Posterior cingulate gyrus (tissue), 11 donors: ENCODE measurements at regions not wholly inside any gene's neighbourhood (a gene's known extent, or its start where the extent isn't known, plus 50 kb on each side); places are given as distances from the start of the nearest gene placed in this dataset.

Source experiments
- DNase-seq, 10 donors: peaks; one replicate each; pipeline versions ENCODE4 v3.0.0 to v3.0.0-alpha.2; 2020 to 2021; ENCODE audit warnings: mixed read lengths in 3 of 10
- intact Hi-C: fragments of 100-400 bp; cut with DNase I; formaldehyde crosslinking; loops from one replicate; pipeline ENCODE4 v1.15.1; 2023

GRCh38 chr12:93041416-93041815 lies 112.3 kb upstream of the EEA1 start:
- DNase-seq = no peak
- intact Hi-C loops = no loop called here

DNA sequence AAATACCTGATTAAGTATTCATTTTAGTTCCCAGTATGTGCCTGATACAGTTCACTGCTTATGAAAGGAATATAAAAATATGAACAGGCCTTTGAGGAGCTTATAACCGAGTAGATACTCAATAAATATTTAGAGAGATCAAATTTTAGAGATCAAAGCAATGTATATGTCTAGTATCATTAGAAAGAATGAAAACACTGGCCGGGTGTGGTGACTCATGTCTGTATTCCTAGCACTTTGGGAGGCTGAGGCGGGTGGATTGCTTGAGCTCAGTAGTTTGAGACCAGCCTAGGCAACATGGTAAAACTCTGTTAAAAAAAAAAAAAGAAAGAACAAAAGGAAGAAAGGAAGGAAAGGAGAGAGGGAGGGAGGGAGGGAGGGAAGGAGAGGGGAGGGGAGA lies 113.2 kb upstream of the EEA1 start:
- DNase-seq = no peak
- intact Hi-C loops = no loop called here

GRCh38 chr12:93042684-93043083 lies 113.6 kb upstream of the EEA1 start:
- DNase-seq = no peak
- intact Hi-C loops = no loop called here

DNA sequence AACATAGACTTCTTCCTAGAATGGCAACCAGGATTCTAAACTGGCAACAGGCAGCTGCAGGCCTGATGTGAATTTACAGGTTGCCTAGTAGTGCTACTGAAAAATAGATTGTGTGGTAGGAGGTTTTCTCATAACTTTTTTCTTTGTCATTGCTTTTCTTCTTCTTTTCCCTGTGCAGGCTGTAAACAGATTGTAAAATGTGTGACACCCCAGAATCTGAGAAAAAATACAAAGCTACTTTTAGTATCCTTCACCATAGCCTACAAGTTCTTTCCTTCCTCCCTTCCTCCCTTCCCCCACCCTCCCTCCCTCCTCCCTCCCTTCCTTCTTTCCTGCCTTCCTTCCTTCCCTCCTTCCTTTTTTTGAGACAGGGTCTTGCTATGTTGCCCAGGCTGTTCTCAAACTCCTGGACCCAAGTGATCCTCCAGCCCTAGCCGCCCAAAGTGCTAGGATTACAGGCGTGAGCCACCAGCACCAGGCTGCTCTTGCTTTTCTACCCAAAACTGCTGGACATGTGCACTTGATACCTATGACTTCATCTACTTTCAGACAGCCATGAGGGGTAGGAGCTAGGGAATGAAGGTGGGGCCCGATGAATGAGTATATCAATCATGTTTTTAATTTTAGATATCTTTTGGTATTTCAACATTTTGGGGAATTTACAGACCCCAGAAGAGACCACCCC lies 114.2 kb upstream of the EEA1 start:
- DNase-seq = no peak
- intact Hi-C loops = no loop called here

DNA sequence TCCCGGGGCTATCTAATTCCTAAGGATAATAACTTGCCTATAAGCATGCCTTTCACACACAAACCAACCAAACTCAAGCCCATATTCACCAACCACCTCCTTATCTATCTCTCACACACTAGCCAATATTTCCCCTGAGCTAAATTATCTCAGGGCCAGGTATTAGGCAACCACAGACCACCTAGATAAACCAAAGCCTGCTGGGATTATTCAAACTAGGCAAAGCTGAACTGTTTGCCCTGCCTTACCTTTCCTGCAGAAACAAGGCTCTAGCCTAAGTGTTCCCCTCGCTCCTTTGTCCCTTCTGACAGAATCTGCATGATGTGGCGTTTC lies 114.7 kb upstream of the EEA1 start:
- intact Hi-C loops = no loop called here
- no peak for DNase-seq

GRCh38 chr12:93047118-93047517 lies 118.0 kb upstream of the EEA1 start:
- intact Hi-C loops = no loop called here
- no peak for DNase-seq

DNA sequence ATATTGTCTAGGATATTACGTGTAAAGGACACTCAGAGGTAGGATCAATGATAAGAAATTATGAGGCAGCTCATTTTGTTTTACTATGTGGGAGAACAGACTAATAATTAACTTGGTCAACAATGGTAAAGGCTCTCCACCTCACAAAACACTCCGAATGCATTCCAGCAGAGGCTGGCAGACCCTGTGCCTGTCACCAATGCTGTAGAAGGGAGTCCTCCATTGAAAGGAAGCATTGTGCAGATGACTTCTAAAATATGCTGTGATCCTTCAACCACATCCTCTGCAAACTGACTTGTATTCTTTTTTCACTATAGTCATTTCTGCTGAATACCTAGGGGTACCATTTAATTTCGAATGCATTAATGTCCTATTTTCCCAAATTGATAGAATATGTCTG lies 119.6 kb upstream of the EEA1 start:
- no peak for DNase-seq
- intact Hi-C loops = no loop called here

DNA sequence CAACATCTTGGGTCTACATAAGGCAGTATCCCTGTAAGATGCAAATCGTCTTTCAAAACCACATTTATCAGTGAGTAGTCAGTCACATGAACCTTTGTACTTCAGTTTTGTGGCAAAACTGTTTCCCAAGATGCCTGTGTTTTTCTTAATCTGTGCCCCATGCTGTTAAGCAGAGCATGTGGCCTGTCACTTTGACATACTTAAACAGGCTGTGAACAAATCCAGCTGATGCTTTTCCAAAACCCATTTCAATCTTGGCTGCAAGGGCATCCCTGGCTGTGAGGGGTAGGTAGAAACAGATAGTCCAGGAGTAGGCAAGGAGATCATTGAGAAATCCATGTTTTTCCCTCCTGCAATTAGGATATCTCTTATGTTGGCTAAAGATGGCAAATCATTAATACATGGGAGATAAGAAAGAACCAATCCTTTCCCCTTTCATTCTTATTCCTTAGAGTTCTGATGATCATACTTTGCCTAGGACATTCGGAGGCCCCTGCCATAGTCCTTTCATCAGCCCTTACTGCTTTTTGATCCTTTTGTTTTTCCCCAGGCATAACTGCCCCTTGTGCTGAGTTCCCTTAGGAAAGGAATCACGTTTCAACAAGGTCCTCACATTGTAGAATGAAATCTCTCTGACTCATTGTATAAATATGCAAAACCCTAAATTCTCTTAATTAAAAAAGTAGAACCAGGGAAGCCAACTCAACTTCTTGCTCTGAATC lies 121.1 kb upstream of the EEA1 start:
- intact Hi-C loops = no loop called here
- DNase-seq = no peak

- DNase-seq = no peak
- intact Hi-C loops = no loop called here
These were observed 121.6 kb upstream of the EEA1 start for GRCh38 chr12:93050748-93051081.

GRCh38 chr12:93054021-93054420 lies 124.9 kb upstream of the EEA1 start:
- intact Hi-C loops = no loop called here

DNA sequence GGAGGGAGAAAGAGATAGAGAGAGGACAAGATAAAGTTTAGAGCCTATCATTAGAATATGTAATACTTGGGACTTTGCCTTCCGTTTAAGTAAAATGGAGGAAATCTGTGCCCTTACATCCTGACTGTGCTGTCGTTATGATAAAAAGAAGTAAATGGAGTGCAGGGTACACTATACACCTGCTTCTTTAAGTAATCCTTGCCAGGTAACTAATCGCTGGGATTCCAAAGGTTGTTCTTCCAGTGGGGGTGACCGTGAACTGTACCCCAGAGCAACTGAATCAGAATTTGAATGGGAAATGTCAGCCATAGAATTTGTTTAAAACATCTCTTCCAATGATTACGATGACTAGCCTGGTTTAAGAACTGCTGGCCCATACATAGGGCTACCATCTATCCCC lies 126.1 kb upstream of the EEA1 start:
- intact Hi-C loops = no loop called here
- DNase-seq = no peak

More at GRCh38 chr12:93054021-93054420, 124.9 kb upstream of the EEA1 start:
- DNase-seq = no peak

DNA sequence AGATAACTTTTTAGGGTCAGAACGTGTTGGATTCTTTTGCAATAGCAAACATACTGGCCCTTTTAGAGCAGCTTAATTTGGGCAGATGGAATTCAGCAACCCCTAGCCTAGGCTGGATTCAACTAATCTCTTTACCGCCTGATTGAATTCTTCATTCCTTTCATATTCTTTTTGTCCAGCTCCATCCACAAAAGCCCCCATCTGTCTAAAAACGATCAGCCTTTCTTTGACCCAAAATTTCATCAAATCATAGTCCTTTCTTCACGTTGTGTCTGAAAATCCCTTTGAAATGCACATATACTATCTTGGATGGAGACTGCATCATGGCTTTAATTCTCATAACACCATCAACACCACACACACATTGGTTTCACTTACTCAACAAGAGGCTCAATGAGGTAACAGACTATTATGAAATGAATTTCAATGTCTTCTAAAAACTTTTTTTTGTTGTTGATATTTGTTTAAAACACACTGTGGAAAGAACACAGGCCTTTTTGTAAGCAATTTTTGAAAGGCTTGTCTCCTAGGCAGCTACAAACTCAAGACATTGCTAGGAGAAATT lies 128.0 kb upstream of the EEA1 start:
- intact Hi-C loops = no loop called here
- DNase-seq = no peak

DNA sequence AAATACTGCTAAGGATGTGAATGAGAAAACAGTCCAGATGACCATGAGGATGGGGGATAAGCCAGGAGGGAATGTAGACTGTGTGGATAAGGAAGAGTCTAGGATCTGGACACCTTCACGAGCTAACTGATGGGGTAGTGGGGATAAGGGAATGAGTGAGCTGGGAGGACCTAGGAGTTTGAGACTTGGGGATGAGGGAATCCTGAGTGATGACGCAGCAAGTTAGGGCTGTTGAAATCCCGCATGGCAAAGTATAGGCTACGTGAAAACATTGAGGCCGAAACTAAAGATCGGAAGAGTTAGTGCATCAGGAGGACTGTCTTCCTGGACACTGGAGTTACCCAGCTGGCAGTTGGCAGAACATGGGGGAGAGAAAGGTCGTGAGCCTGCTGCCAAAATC lies 129.2 kb upstream of the EEA1 start:
- intact Hi-C loops = no loop called here
- DNase-seq = no peak

GRCh38 chr12:93059288-93059687 lies 130.2 kb upstream of the EEA1 start:
- intact Hi-C loops = no loop called here
- DNase-seq = no peak

DNA sequence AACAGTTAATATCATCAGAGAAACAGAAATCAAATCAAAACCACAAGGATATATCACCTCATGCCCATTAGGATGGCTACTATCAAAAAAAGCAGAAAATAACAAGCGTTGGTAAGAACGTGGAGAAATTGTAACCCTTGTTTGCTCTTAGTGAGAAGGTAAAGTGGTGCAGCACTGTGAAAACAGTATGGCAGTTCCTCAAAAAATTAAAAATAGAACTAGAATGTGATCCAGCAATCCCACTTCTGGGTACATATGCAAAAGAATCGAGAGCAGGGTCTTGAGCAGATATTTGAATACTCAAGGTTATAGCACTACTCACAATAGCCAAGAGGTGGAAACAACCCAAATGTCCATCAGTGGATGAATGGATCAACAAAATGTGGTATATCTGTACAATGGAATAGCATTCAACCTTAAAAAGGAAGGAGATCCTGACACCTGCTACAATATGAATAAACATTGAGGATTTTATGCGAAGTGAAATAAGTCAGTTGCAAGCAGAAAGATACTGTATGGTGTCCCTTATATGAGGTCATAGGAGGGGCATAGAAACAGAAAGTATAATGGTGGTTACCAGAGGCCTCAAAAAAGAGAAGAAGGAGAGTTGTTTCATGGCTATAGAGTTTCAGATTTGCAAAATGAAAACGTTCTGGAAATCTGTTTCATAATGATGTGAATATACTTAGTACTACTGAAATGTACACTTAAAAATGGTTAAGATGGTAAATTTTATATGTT lies 131.0 kb upstream of the EEA1 start:
- no peak for DNase-seq
- intact Hi-C loops = no loop called here

GRCh38 chr12:93060666-93061472 lies 131.8 kb upstream of the EEA1 start:
- intact Hi-C loops = no loop called here

DNA sequence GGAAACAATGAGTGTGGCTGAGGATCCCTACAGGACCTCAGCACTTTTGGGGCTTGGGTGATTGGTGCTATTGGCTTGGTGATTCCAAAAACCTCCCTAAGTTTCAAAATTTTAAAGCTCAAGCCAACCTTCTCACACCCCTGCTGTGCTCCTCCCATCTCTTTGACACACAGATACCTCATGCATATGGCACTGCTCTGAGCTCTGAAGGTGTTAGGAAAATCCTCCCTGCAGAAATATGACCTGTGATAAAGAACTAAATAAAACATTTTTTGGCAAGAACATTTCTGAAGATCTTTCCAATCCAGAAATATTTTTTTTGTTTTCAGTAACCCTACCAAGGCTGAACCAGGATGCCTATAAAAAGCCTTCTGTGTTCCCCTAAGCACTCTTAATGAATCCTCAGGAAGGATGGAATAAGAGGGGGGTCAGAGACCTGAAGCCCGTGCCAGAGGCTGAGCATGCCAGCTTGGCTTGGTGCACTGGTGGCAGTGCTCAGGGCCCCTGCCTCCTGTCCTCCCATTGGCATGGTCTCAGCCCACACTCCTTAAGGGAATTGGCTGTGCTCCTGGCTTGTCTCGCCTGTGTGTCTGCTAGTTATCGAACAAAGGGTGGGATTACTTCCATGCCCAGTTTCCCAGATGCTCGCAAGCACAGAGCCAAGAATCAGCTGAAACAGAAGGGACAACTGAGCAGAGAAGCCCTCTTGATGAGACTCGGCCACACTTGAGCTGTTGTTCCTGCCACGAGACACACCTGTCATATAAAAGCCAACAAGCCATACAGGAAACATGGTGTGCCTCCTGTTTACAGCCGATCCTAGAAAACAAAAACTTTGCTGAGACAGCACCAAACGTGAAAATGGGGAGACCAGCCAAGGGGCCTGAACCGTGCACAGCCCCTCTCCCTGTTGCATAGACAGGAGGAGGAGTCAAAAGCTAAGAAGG lies 132.7 kb upstream of the EEA1 start:
- peak; percentile 29 to 94 (median 66) for DNase-seq
- intact Hi-C loops = no loop called here

More at GRCh38 chr12:93060666-93061472, 131.8 kb upstream of the EEA1 start:
- no peak for DNase-seq

- intact Hi-C loops = no loop called here
- no peak for DNase-seq
These were observed 136.8 kb upstream of the EEA1 start for GRCh38 chr12:93065896-93066295.

DNA sequence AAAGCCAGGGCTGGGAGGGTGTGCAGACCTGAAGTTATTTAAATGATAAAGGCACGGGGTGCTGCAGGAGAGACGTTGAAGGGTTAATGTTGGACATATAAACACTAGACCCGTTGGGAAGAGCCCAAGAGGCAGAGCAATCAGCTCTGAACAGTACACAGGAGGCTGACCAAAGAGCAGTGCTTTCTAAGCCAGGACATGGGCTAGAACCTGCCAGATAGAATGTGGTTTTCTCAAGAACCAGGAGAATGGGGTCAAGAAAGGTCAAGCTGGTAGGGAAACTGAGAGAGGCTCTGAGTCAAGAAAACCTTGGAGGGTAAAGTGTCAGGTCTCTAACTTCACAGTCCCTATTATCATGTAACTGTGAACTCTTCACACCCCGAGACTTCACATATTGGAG lies 143.2 kb upstream of the EEA1 start:
- intact Hi-C loops = no loop called here
- no peak for DNase-seq

GRCh38 chr12:93073324-93073723 lies 144.2 kb upstream of the EEA1 start:
- intact Hi-C loops = no loop called here

More at GRCh38 chr12:93073324-93073723, 144.2 kb upstream of the EEA1 start:
- no peak for DNase-seq
